ENCODE measurements at regions not wholly inside any gene's neighbourhood (a gene's known extent, or its start where the extent isn't known, plus 50 kb on each side); places are given as distances from the start of the nearest gene placed in this dataset.
"Not testable (repeated sequence)": the region's sequence is repeated elsewhere in the genome, so short reads cannot be mapped to it uniquely, and the experiment has no call there.

- not testable (repeated sequence) for H3K36me3 Mint-ChIP-seq; H3K4me3 Mint-ChIP-seq; H3K27ac Mint-ChIP-seq; ATAC-seq; H3K4me1 Mint-ChIP-seq; H3K9me3 Mint-ChIP-seq; DNase-seq (ENCODE audit: low spot score in 2 of 2)
Observed at GRCh38 chr6:60308939-60309338, 1977.1 kb downstream of the KHDRBS2 start.
